Liver (tissue), 8 donors: ENCODE measurements at regions not wholly inside any gene's neighbourhood (a gene's known extent, or its start where the extent isn't known, plus 50 kb on each side); places are given as distances from the start of the nearest gene placed in this dataset.

Experiments
- DNase-seq: peaks from one replicate; pipeline ENCODE4 v3.0.0-alpha.2; 2017; ENCODE audit warnings: low spot score
- H3K27ac ChIP-seq, 2 donors: one replicate each; pipeline ENCODE4 v1.7.0; 2013; ENCODE audit warnings: inconsistent platforms in 2 of 2, low read length in 2 of 2, control low read depth in 1 of 2, low read depth in 1 of 2, mild to moderate bottlenecking in 1 of 2
- H3K27me3 ChIP-seq, 4 donors: one replicate each; pipeline versions ENCODE4 v1.6.1 to v1.7.0; 2013; ENCODE audit warnings: low read length in 3 of 4, inconsistent platforms in 1 of 4, mild to moderate bottlenecking in 1 of 4, moderate library complexity in 1 of 4; ENCODE audit not compliant: control insufficient read depth in 4 of 4, insufficient read depth in 4 of 4
- H3K36me3 ChIP-seq, 4 donors: one replicate each; pipeline versions ENCODE4 v1.6.1 to v1.7.0; 2013; ENCODE audit warnings: low read length in 3 of 4, mild to moderate bottlenecking in 3 of 4, low read depth in 1 of 4, moderate library complexity in 1 of 4; ENCODE audit not compliant: control insufficient read depth in 4 of 4, insufficient read depth in 3 of 4
- H3K4me1 ChIP-seq, 4 donors: one replicate each; pipeline versions ENCODE4 v1.6.1 to v1.7.0; 2013; ENCODE audit warnings: low read length in 3 of 4, mild to moderate bottlenecking in 3 of 4, moderate library complexity in 1 of 4; ENCODE audit not compliant: control insufficient read depth in 4 of 4, insufficient read depth in 4 of 4
- H3K4me3 ChIP-seq, 3 donors: one replicate each; pipeline versions ENCODE4 v1.6.1 to v1.7.0; 2013; ENCODE audit warnings: low read length in 3 of 3, control low read depth in 1 of 3, low read depth in 1 of 3, mild to moderate bottlenecking in 1 of 3
- H3K9ac ChIP-seq, 2 donors: one replicate each; pipeline ENCODE4 v1.7.0; 2013; ENCODE audit warnings: low read length in 2 of 2, mild to moderate bottlenecking in 2 of 2, moderate library complexity in 2 of 2, control low read depth in 1 of 2, low read depth in 1 of 2
- H3K9me3 ChIP-seq, 4 donors: one replicate each; pipeline versions ENCODE4 v1.6.1 to v1.7.0; 2013; ENCODE audit warnings: low read length in 3 of 4; ENCODE audit not compliant: control insufficient read depth in 4 of 4
- EGR1 ChIP-seq, 2 donors: IDR thresholded peaks; 2 replicates each; pipeline ENCODE4 v1.6.1; 2016 to 2018; ENCODE audit warnings: antibody characterized with exemption in 2 of 2, low read depth in 2 of 2
- FOXA1 ChIP-seq: IDR thresholded peaks from 2 replicates; pipeline ENCODE4 v1.6.1; 2016; ENCODE audit warnings: antibody characterized with exemption
- FOXA2 ChIP-seq: IDR thresholded peaks from 2 replicates; pipeline ENCODE4 v1.6.1; 2016; ENCODE audit warnings: antibody characterized with exemption
- GABPA ChIP-seq, 2 donors: IDR thresholded peaks in 1 of 2; conservative IDR thresholded peaks in 1 of 2; 2 replicates each; pipeline ENCODE4 v1.6.1; 2016; ENCODE audit warnings: antibody characterized with exemption in 2 of 2, mild to moderate bottlenecking in 1 of 2, moderate library complexity in 1 of 2
- HNF4A ChIP-seq, 2 donors: conservative IDR thresholded peaks; 2 replicates each; pipeline ENCODE4 v1.6.1; 2016; ENCODE audit warnings: antibody characterized with exemption in 2 of 2, mild to moderate bottlenecking in 2 of 2
- HNF4G ChIP-seq: IDR thresholded peaks from 2 replicates; pipeline ENCODE4 v1.6.1; 2016; ENCODE audit warnings: antibody characterized with exemption
- JUND ChIP-seq, 2 donors: IDR thresholded peaks; 2 replicates each; pipeline ENCODE4 v1.6.1; 2016; ENCODE audit warnings: antibody characterized with exemption in 2 of 2
- NR2F2 ChIP-seq: IDR thresholded peaks from 2 replicates; pipeline ENCODE4 v1.6.1; 2016; ENCODE audit warnings: antibody characterized with exemption
- RAD21 ChIP-seq, 2 donors: IDR thresholded peaks; 2 replicates each; pipeline ENCODE4 v1.6.1; 2016; ENCODE audit warnings: antibody characterized with exemption in 2 of 2, mild to moderate bottlenecking in 2 of 2
- RXRA ChIP-seq, 2 donors: IDR thresholded peaks; 2 replicates each; pipeline ENCODE4 v1.6.1; 2017 to 2018; ENCODE audit warnings: antibody characterized with exemption in 2 of 2, mild to moderate bottlenecking in 1 of 2
- SP1 ChIP-seq: IDR thresholded peaks from 2 replicates; pipeline ENCODE4 v1.6.1; 2018; ENCODE audit warnings: antibody characterized with exemption, mild to moderate bottlenecking
- YY1 ChIP-seq: IDR thresholded peaks from 2 replicates; pipeline ENCODE4 v1.6.1; 2016; ENCODE audit warnings: antibody characterized with exemption, mild to moderate bottlenecking
- ZBTB33 ChIP-seq: IDR thresholded peaks from 2 replicates; pipeline ENCODE4 v1.6.1; 2016; ENCODE audit warnings: antibody characterized with exemption
- WGBS: extraction: QIAGEN DNeasy Blood & Tissue Kit; methylation state at CpG from one replicate; pipeline ENCODE4 v1.1.7; 2013; 5-methylcytosine and 5-hydroxymethylcytosine counted together
- TF ChIP-seq, protein P1 (sequence below): IDR thresholded peaks from 2 replicates; pipeline ENCODE4 v1.6.1; 2016; ENCODE audit warnings: antibody characterized with exemption
- TF ChIP-seq, protein P2 (sequence below): fragments of 150-350 bp; IDR thresholded peaks from 2 replicates; pipeline ENCODE4 v1.5.1; 2017; ENCODE audit warnings: improper control_type of control experiment, low read depth, low read length; ENCODE audit not compliant: missing input control
- TF ChIP-seq, protein P3 (sequence below): IDR thresholded peaks from 2 replicates; pipeline ENCODE4 v1.6.1; 2016; ENCODE audit warnings: antibody characterized with exemption
- TF ChIP-seq, protein P4 (sequence below): IDR thresholded peaks from 2 replicates; pipeline ENCODE4 v1.6.1; 2016; ENCODE audit warnings: antibody characterized with exemption, mild to moderate bottlenecking
- donor health status: healthy.
- donor health status: healthy.
- donor health status: healthy.
- donor health status: healthy.
- donor health status: healthy.

DNA sequence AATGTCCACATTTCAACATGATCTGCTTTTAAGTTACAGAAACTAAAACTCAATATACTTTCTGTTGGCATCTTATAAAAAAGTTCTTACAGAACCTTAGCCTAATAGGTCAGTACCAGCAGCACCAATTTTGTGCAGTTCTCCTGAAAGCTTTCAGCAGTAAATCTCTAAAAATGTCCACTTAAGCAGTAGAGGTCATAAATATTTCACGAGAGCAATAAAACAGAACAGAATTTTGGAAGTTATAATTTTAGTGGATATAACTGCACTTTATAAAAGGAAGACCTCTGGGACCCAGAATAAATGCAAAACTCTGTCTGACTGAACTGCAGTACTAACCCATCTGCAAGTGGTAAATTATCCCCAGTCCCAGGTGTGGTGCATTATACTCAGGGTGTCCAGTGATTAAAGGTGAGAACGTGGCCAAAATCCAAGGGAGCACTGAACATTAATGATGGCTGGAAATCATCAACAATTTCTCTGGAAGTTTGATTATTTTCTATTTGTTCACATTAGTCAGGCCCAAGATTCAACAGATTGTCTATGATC is 172.6 kb upstream of the RSPO3 start:
- peaks cover 0 to 2% (median 0%) of the 10 kb centered on the region in 4 donors for H3K27me3 ChIP-seq
- H3K27ac ChIP-seq = no peak overlapping the region
- no peak for DNase-seq
- H3K36me3 ChIP-seq = no peaks in the 10 kb centered on the region
- H3K9ac ChIP-seq = no peak overlapping the region
- no peak for TF ChIP-seq ZBTB33
- TF ChIP-seq, protein P1, sequence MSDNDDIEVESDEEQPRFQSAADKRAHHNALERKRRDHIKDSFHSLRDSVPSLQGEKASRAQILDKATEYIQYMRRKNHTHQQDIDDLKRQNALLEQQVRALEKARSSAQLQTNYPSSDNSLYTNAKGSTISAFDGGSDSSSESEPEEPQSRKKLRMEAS = no peak
- no peak for TF ChIP-seq JUND (IDR thresholded peaks at IDR 0.05)
- TF ChIP-seq, protein P2, sequence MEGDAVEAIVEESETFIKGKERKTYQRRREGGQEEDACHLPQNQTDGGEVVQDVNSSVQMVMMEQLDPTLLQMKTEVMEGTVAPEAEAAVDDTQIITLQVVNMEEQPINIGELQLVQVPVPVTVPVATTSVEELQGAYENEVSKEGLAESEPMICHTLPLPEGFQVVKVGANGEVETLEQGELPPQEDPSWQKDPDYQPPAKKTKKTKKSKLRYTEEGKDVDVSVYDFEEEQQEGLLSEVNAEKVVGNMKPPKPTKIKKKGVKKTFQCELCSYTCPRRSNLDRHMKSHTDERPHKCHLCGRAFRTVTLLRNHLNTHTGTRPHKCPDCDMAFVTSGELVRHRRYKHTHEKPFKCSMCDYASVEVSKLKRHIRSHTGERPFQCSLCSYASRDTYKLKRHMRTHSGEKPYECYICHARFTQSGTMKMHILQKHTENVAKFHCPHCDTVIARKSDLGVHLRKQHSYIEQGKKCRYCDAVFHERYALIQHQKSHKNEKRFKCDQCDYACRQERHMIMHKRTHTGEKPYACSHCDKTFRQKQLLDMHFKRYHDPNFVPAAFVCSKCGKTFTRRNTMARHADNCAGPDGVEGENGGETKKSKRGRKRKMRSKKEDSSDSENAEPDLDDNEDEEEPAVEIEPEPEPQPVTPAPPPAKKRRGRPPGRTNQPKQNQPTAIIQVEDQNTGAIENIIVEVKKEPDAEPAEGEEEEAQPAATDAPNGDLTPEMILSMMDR = no peak
- TF ChIP-seq EGR1 (IDR thresholded peaks at IDR 0.05; ENCODE audit: low read depth in 2 of 2) = no peak
- no peak for TF ChIP-seq SP1
- TF ChIP-seq RAD21 (IDR thresholded peaks at IDR 0.05) = no peak
- TF ChIP-seq, protein P3, sequence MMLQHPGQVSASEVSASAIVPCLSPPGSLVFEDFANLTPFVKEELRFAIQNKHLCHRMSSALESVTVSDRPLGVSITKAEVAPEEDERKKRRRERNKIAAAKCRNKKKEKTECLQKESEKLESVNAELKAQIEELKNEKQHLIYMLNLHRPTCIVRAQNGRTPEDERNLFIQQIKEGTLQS = no peak
- TF ChIP-seq GABPA (IDR thresholded peaks at IDR 0.05 in 1 of 2, conservative IDR thresholded peaks at IDR 0.05 in 1 of 2) = no peak
- TF ChIP-seq RXRA (IDR thresholded peaks at IDR 0.05) = no peak
- no peaks in the 10 kb centered on the region for H3K4me1 ChIP-seq
- H3K4me3 ChIP-seq = no peak overlapping the region
- H3K9me3 ChIP-seq = no peaks in the 10 kb centered on the region
- WGBS = 72% methylated on average over 2 of the region's 2 CpGs

DNA sequence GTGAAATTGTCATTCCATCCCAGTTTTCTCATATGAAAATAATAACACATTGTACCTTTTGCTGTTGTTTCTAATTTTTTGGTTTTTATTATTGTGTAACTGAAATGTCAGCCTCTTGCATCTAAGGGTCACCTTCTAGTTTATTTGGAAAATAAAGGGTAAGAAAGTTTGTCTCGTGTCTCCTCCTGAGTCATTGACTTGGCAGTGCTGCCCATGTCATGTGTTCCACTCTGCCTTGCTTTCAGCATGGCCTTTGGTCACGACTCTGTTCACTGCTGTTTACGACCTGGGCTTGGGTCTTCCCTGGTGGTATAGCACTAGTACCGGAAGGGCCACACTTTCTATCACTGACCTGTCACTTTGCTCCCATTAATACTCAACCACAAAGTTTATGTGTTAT is 171.4 kb upstream of the RSPO3 start:
- no peak overlapping the region for H3K4me3 ChIP-seq
- H3K27ac ChIP-seq = no peak overlapping the region
- WGBS = 72% methylated on average over 4 of the region's 4 CpGs
- H3K27me3 ChIP-seq = peaks cover 0 to 2% (median 0%) of the 10 kb centered on the region in 4 donors
- H3K36me3 ChIP-seq = no peaks in the 10 kb centered on the region
- TF ChIP-seq, protein P2 = no peak
- TF ChIP-seq, protein P4, sequence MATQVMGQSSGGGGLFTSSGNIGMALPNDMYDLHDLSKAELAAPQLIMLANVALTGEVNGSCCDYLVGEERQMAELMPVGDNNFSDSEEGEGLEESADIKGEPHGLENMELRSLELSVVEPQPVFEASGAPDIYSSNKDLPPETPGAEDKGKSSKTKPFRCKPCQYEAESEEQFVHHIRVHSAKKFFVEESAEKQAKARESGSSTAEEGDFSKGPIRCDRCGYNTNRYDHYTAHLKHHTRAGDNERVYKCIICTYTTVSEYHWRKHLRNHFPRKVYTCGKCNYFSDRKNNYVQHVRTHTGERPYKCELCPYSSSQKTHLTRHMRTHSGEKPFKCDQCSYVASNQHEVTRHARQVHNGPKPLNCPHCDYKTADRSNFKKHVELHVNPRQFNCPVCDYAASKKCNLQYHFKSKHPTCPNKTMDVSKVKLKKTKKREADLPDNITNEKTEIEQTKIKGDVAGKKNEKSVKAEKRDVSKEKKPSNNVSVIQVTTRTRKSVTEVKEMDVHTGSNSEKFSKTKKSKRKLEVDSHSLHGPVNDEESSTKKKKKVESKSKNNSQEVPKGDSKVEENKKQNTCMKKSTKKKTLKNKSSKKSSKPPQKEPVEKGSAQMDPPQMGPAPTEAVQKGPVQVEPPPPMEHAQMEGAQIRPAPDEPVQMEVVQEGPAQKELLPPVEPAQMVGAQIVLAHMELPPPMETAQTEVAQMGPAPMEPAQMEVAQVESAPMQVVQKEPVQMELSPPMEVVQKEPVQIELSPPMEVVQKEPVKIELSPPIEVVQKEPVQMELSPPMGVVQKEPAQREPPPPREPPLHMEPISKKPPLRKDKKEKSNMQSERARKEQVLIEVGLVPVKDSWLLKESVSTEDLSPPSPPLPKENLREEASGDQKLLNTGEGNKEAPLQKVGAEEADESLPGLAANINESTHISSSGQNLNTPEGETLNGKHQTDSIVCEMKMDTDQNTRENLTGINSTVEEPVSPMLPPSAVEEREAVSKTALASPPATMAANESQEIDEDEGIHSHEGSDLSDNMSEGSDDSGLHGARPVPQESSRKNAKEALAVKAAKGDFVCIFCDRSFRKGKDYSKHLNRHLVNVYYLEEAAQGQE = no peak
- no peak for TF ChIP-seq JUND (IDR thresholded peaks at IDR 0.05)
- TF ChIP-seq ZBTB33 = no peak
- TF ChIP-seq EGR1 (IDR thresholded peaks at IDR 0.05; ENCODE audit: low read depth in 2 of 2) = no peak
- no peak for TF ChIP-seq FOXA1
- no peak for TF ChIP-seq RXRA (IDR thresholded peaks at IDR 0.05)
- no peak for TF ChIP-seq HNF4A (conservative IDR thresholded peaks at IDR 0.05)
- TF ChIP-seq GABPA (IDR thresholded peaks at IDR 0.05 in 1 of 2, conservative IDR thresholded peaks at IDR 0.05 in 1 of 2) = no peak
- TF ChIP-seq, protein P1 = no peak
- TF ChIP-seq NR2F2 = no peak
- no peak for TF ChIP-seq HNF4G
- TF ChIP-seq YY1 = no peak
- no peak for TF ChIP-seq RAD21 (IDR thresholded peaks at IDR 0.05)
- TF ChIP-seq, protein P3 = no peak
- no peak for TF ChIP-seq FOXA2
- no peak overlapping the region for H3K9ac ChIP-seq
- no peak for DNase-seq
- no peaks in the 10 kb centered on the region for H3K4me1 ChIP-seq
- no peaks in the 10 kb centered on the region for H3K9me3 ChIP-seq
